ENCODE measurements at regions not wholly inside any gene's neighbourhood (a gene's known extent, or its start where the extent isn't known, plus 50 kb on each side); places are given as distances from the start of the nearest gene placed in this dataset.

GRCh38 chr10:90440870-90441269, 417.0 kb downstream of the HTR7 start:
- Histone ChIP-seq H4K20me1 (ENCODE audit: insufficient read depth, low read length) (no peaks in the 10 kb centered on the region), H3K79me2 (ENCODE audit: low read length) (no peaks in the 10 kb centered on the region), H3K9me2 (replicated peaks; ENCODE audit: insufficient read depth, low read length) (no peaks in the 10 kb centered on the region), H3F3A (ENCODE audit: insufficient read depth, low read length) (no peaks in the 10 kb centered on the region), H3K4me2 (ENCODE audit: low read depth, low read length) (no peak overlapping the region), H3K36me3 (replicated peaks; ENCODE audit: insufficient read depth, low read length) (no peaks in the 10 kb centered on the region), H3K4me1 (ENCODE audit: low read length) (no peaks in the 10 kb centered on the region), H3K27me3 (replicated peaks; ENCODE audit: insufficient read depth, low read length) (no peaks in the 10 kb centered on the region), H3K27ac (ENCODE audit: low read length) (no peak overlapping the region), H3K9ac (ENCODE audit: low read length) (no peak overlapping the region), H3K4me3 (ENCODE audit: low read length) (no peak overlapping the region), H2AFZ (ENCODE audit: low read length) (no peak overlapping the region), H3K9me3 (replicated peaks; ENCODE audit: insufficient read depth, low read length) (no peaks in the 10 kb centered on the region)
- DNase-seq, result no peak
- TF ChIP-seq EZH2phosphoT487 (IDR thresholded peaks at IDR 0.05; ENCODE audit: low read length) (no peak), EZH2 (optimal IDR thresholded peaks at IDR 0.05; ENCODE audit: low read depth, low read length) (no peak), CTCF (IDR thresholded peaks at IDR 0.05; ENCODE audit: low read length) (no peak)

- H3K79me2 ChIP-seq (ENCODE audit: low read length), result no peaks in the 10 kb centered on the region
- no peaks in the 10 kb centered on the region for H3K9me2 ChIP-seq (replicated peaks; ENCODE audit: insufficient read depth, low read length)
- H3K27ac ChIP-seq (ENCODE audit: low read length), result no peak overlapping the region
- H3F3A ChIP-seq (ENCODE audit: insufficient read depth, low read length), result no peaks in the 10 kb centered on the region
- no peaks in the 10 kb centered on the region for H4K20me1 ChIP-seq (ENCODE audit: insufficient read depth, low read length)
- no peak for DNase-seq
- no peak overlapping the region for H3K4me2 ChIP-seq (ENCODE audit: low read depth, low read length)
- H3K4me1 ChIP-seq (ENCODE audit: low read length), result no peaks in the 10 kb centered on the region
- TF ChIP-seq EZH2phosphoT487 (IDR thresholded peaks at IDR 0.05; ENCODE audit: low read length) (no peak), EZH2 (optimal IDR thresholded peaks at IDR 0.05; ENCODE audit: low read depth, low read length) (no peak), CTCF (IDR thresholded peaks at IDR 0.05; ENCODE audit: low read length) (no peak)
- H3K9me3 ChIP-seq (replicated peaks; ENCODE audit: insufficient read depth, low read length), result no peaks in the 10 kb centered on the region
- no peak overlapping the region for H3K4me3 ChIP-seq (ENCODE audit: low read length)
- H3K27me3 ChIP-seq (replicated peaks; ENCODE audit: insufficient read depth, low read length), result no peaks in the 10 kb centered on the region
- H3K9ac ChIP-seq (ENCODE audit: low read length), result no peak overlapping the region
- H3K36me3 ChIP-seq (replicated peaks; ENCODE audit: insufficient read depth, low read length), result no peaks in the 10 kb centered on the region
- H2AFZ ChIP-seq (ENCODE audit: low read length), result no peak overlapping the region
Observed at GRCh38 chr10:90443342-90443741, 414.5 kb downstream of the HTR7 start.

- no peaks in the 10 kb centered on the region for H3K4me1 ChIP-seq (ENCODE audit: low read length)
- H3K27me3 ChIP-seq (replicated peaks; ENCODE audit: insufficient read depth, low read length), result no peaks in the 10 kb centered on the region
- no peak overlapping the region for H2AFZ ChIP-seq (ENCODE audit: low read length)
- no peaks in the 10 kb centered on the region for H3K9me3 ChIP-seq (replicated peaks; ENCODE audit: insufficient read depth, low read length)
- H4K20me1 ChIP-seq (ENCODE audit: insufficient read depth, low read length), result no peaks in the 10 kb centered on the region
- no peaks in the 10 kb centered on the region for H3F3A ChIP-seq (ENCODE audit: insufficient read depth, low read length)
- H3K36me3 ChIP-seq (replicated peaks; ENCODE audit: insufficient read depth, low read length), result no peaks in the 10 kb centered on the region
- no peak overlapping the region for H3K9ac ChIP-seq (ENCODE audit: low read length)
- no peak overlapping the region for H3K4me3 ChIP-seq (ENCODE audit: low read length)
- no peak overlapping the region for H3K4me2 ChIP-seq (ENCODE audit: low read depth, low read length)
- H3K27ac ChIP-seq (ENCODE audit: low read length), result no peak overlapping the region
- TF ChIP-seq EZH2 (optimal IDR thresholded peaks at IDR 0.05; ENCODE audit: low read depth, low read length), result no peak
- TF ChIP-seq EZH2phosphoT487 (IDR thresholded peaks at IDR 0.05; ENCODE audit: low read length), result no peak
- no peak for TF ChIP-seq CTCF (IDR thresholded peaks at IDR 0.05; ENCODE audit: low read length)
- no peaks in the 10 kb centered on the region for H3K79me2 ChIP-seq (ENCODE audit: low read length)
- no peak for DNase-seq
- no peaks in the 10 kb centered on the region for H3K9me2 ChIP-seq (replicated peaks; ENCODE audit: insufficient read depth, low read length)
Observed at GRCh38 chr10:90447831-90448230, 410.0 kb downstream of the HTR7 start.

Measured in MM.1S (cell line).